H4 (cell line): ENCODE measurements at regions not wholly inside any gene's neighbourhood (a gene's known extent, or its start where the extent isn't known, plus 50 kb on each side); places are given as distances from the start of the nearest gene placed in this dataset.

ENCODE experiments used
- DNase-seq: peaks from one replicate; pipeline ENCODE4 v3.0.0-alpha.2; 2015; ENCODE audit warnings: low spot score

GRCh38 chr3:119091936-119092677, 53.9 kb upstream of the TEX55 start:
- DNase-seq: no peak

GRCh38 chr3:119087799-119088198, 53.2 kb upstream of the IGSF11 start:
- no peak for DNase-seq

GRCh38 chr3:119085070-119085439, 50.4 kb upstream of the IGSF11 start:
- no peak for DNase-seq

- peak; percentile 9 for DNase-seq
Observed at GRCh38 chr3:119084371-119085069, 49.9 kb upstream of the IGSF11 start.
